Spleen (tissue), 11 donors: ENCODE measurements at regions not wholly inside any gene's neighbourhood (a gene's known extent, or its start where the extent isn't known, plus 50 kb on each side); places are given as distances from the start of the nearest gene placed in this dataset.

Experiments used
- DNase-seq: peaks from one replicate; pipeline ENCODE4 v3.0.0-alpha.2; 2020
- H3K27ac ChIP-seq, 8 donors: fragments of 200-600 bp; sonication (generic) in 7 of 8; 1 replicate in 4 of 8; 2 replicates in 4 of 8; pipeline versions ENCODE4 v1.5.0 to v1.8.0; 2016 to 2021; ENCODE audit warnings: inconsistent platforms in 4 of 8, mild to moderate bottlenecking in 4 of 8, moderate library complexity in 1 of 8
- H3K27me3 ChIP-seq, 7 donors: fragments of 200-600 bp; sonication (generic) in 6 of 7; replicated peaks in 1 of 7; 1 replicate in 4 of 7; 2 replicates in 3 of 7; pipeline versions ENCODE4 v1.5.0 to v1.8.0; 2016 to 2021; ENCODE audit warnings: inconsistent platforms in 3 of 7, mild to moderate bottlenecking in 1 of 7
- H3K36me3 ChIP-seq, 6 donors: fragments of 200-600 bp; sonication (generic) in 5 of 6; 1 replicate in 4 of 6; 2 replicates in 2 of 6; pipeline versions ENCODE4 v1.5.0 to v1.8.0; 2016 to 2021; ENCODE audit warnings: inconsistent platforms in 2 of 6
- H3K4me1 ChIP-seq, 6 donors: fragments of 200-600 bp; sonication (generic) in 5 of 6; 1 replicate in 3 of 6; 2 replicates in 3 of 6; pipeline versions ENCODE4 v1.5.0 to v1.8.0; 2016 to 2021; ENCODE audit warnings: inconsistent platforms in 3 of 6
- H3K4me3 ChIP-seq, 8 donors: fragments of 200-600 bp; sonication (generic) in 7 of 8; 1 replicate in 4 of 8; 2 replicates in 4 of 8; pipeline versions ENCODE4 v1.5.0 to v1.8.0; 2016 to 2021; ENCODE audit warnings: inconsistent platforms in 4 of 8, mild to moderate bottlenecking in 4 of 8, moderate library complexity in 2 of 8
- H3K9me3 ChIP-seq, 8 donors: fragments of 200-600 bp; sonication (generic) in 7 of 8; 1 replicate in 4 of 8; 2 replicates in 4 of 8; pipeline versions ENCODE4 v1.5.0 to v1.8.0; 2016 to 2021; ENCODE audit warnings: inconsistent platforms in 4 of 8
- POLR2A ChIP-seq, 3 donors: fragments of 450-650 bp; IDR thresholded peaks; one replicate each; pipeline ENCODE4 v1.5.1; 2017; ENCODE audit warnings: antibody characterized with exemption in 3 of 3, mild to moderate bottlenecking in 1 of 3
- POLR2AphosphoS5 ChIP-seq, 3 donors: sonication (generic); formaldehyde crosslinking; IDR thresholded peaks; one replicate each; pipeline ENCODE4 v1.5.1; 2017; ENCODE audit warnings: antibody characterized with exemption in 3 of 3
- WGBS, 5 donors: extraction: QIAGEN DNeasy Blood & Tissue Kit in 3 of 5; methylation state at CpG; one replicate each; pipeline versions ENCODE4 v1.1.5 to v1.1.7; 2013 to 2018; 5-methylcytosine and 5-hydroxymethylcytosine counted together
- intact Hi-C: fragments of 100-400 bp; cut with DNase I; formaldehyde crosslinking; loops from one replicate; pipeline ENCODE4 v1.15.0; 2023; ENCODE audit warnings: low total_unique reads
- TF ChIP-seq, protein P1 (sequence below), 11 experiments: fragments of 200-600 bp in 7 of 11; fragments of 450-650 bp in 4 of 11; sonication (generic) in 4 of 11; IDR thresholded peaks in 8 of 11; conservative IDR thresholded peaks in 3 of 11; 1 replicate in 7 of 11; 2 replicates in 4 of 11; pipeline versions ENCODE4 v1.4.0 to v1.8.0; 2016 to 2021; ENCODE audit warnings: antibody characterized with exemption in 11 of 11, inconsistent platforms in 4 of 11, mild to moderate bottlenecking in 1 of 11
- donor health status: healthy with polysubstance abuse.
- donor health status: DM: no; HTN: no; CAD: no; lungs with moderate emphysema.
- donor health status: DM: no; HTN: no; CAD: no.
- donor health status: Bipolar disorder and iron deficiency.
- donor health status: healthy.
- donor health status: DM: no; HTN: no; CAD: no.
- donor health status: DM: yes; HTN: yes; CAD: no.

DNA sequence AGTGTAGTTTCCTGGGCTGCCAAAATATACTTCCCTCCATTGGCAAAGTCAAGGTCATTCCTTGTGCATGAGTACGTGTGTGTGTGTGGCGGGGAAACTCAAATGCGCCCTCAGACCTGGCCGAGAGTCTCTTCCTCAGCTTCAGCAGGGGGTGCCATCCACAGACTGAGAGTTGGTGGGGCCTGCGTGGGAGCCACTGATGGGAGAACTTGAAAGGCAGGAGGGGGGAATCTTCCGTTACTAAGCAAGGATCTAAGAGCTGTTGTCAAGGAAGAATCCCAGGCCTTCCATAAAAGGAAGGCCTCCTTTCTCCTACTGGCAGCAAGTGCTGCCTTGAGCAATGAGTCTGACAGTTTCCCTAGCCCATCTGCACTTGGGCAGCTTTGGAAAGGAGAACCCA, 274.9 kb downstream of the EMP1 start:
- H3K4me3 ChIP-seq, result no peak overlapping the region
- H3K36me3 ChIP-seq, result no peaks in the 10 kb centered on the region
- WGBS, 5 donors, result 70 to 89% (median 83%) methylated on average over 6 of the region's 6 CpGs
- no peaks in the 10 kb centered on the region for H3K9me3 ChIP-seq
- H3K27ac ChIP-seq, result no peak overlapping the region
- TF ChIP-seq POLR2AphosphoS5 (IDR thresholded peaks at IDR 0.05) (no peak), POLR2A (IDR thresholded peaks at IDR 0.05) (no peak)
- intact Hi-C loops, result no loop called here
- H3K27me3 ChIP-seq, result peaks cover 0 to 9% (median 0%) of the 10 kb centered on the region in 7 donors
- no peak for DNase-seq
- H3K4me1 ChIP-seq, result no peaks in the 10 kb centered on the region

DNA sequence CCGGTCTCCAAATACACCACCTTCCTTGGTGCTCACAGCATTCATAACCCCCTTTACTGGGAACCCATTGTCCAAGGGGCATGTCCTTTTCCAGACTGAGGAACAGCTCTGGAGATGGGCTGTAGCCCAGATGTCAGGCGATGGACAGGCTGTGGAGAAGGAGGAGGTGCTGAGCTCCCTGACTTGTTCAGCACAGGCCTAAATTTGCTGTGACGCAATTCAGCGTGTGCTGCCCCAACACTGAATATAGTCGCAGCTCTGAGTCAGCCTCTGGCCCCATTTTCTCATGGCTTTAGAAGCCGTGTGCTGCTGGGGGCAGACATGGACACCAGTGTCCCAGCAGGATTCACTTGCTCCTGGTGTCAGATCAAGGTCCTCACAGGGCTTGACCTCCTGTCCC, 269.1 kb downstream of the EMP1 start:
- intact Hi-C loops, result no loop called here
- Histone ChIP-seq H3K9me3 (no peaks in the 10 kb centered on the region), H3K4me3 (no peak overlapping the region), H3K4me1 (no peaks in the 10 kb centered on the region), H3K36me3 (no peaks in the 10 kb centered on the region), H3K27me3 (no peaks in the 10 kb centered on the region), H3K27ac (no peak overlapping the region)
- 72 to 88% (median 85%) methylated on average over 6 of the region's 6 CpGs for WGBS, 5 donors
- no peak for DNase-seq
- no peak for TF ChIP-seq POLR2A (IDR thresholded peaks at IDR 0.05)
- TF ChIP-seq POLR2AphosphoS5 (IDR thresholded peaks at IDR 0.05), result no peak
- TF ChIP-seq, protein P1, sequence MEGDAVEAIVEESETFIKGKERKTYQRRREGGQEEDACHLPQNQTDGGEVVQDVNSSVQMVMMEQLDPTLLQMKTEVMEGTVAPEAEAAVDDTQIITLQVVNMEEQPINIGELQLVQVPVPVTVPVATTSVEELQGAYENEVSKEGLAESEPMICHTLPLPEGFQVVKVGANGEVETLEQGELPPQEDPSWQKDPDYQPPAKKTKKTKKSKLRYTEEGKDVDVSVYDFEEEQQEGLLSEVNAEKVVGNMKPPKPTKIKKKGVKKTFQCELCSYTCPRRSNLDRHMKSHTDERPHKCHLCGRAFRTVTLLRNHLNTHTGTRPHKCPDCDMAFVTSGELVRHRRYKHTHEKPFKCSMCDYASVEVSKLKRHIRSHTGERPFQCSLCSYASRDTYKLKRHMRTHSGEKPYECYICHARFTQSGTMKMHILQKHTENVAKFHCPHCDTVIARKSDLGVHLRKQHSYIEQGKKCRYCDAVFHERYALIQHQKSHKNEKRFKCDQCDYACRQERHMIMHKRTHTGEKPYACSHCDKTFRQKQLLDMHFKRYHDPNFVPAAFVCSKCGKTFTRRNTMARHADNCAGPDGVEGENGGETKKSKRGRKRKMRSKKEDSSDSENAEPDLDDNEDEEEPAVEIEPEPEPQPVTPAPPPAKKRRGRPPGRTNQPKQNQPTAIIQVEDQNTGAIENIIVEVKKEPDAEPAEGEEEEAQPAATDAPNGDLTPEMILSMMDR (IDR thresholded peaks at IDR 0.05 in 8 of 11, conservative IDR thresholded peaks at IDR 0.05 in 3 of 11), result no peak

DNA sequence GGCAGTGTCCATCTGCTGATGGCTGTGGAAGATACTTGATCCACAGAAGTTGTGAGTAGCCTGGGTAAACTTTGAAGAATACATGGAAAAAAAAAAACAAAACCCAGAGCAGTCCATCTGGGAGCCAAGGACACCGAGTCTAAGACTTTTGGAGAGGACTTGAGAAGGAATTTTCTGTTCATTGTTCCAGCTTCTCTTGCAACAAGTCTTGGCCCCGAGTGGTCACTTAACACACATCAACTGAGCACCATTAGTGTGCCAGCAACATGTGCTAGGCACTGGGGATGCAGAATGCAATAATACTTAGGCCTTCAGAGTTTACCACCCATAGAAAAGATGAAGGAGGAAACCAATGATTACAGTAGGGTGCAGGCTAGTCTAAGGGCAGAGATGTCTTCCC, 266.7 kb downstream of the EMP1 start:
- Histone ChIP-seq H3K4me3 (no peak overlapping the region), H3K9me3 (no peaks in the 10 kb centered on the region), H3K4me1 (no peaks in the 10 kb centered on the region), H3K27ac (no peak overlapping the region), H3K27me3 (no peaks in the 10 kb centered on the region), H3K36me3 (no peaks in the 10 kb centered on the region)
- 67 to 83% (median 76%) methylated on average over 2 of the region's 2 CpGs for WGBS, 5 donors
- TF ChIP-seq, protein P1 (IDR thresholded peaks at IDR 0.05 in 8 of 11, conservative IDR thresholded peaks at IDR 0.05 in 3 of 11), result no peak
- TF ChIP-seq POLR2A (IDR thresholded peaks at IDR 0.05) (no peak), POLR2AphosphoS5 (IDR thresholded peaks at IDR 0.05) (no peak)
- intact Hi-C loops, result no loop called here
- DNase-seq, result no peak

DNA sequence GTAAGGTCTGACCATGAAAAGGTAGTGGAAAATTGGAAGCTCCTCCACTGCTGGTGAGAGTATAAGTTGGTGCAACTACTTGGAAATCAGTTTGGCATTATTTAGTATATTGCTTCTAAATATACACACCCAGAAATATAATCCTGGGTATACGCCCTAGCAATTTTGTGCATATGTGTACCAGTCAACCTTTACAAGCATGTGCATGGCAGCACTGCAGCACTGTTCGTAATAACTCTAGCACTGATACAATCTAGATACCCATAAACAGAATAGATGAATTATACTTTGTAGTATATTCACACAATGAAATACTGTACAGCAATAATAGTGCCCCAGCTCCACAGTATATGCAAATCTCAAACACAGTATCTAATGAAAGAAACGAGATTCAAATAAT, 265.9 kb downstream of the EMP1 start:
- Histone ChIP-seq H3K4me1 (no peaks in the 10 kb centered on the region), H3K36me3 (no peaks in the 10 kb centered on the region), H3K27ac (no peak overlapping the region), H3K27me3 (no peaks in the 10 kb centered on the region), H3K4me3 (no peak overlapping the region), H3K9me3 (no peaks in the 10 kb centered on the region)
- no peak for TF ChIP-seq POLR2A (IDR thresholded peaks at IDR 0.05)
- TF ChIP-seq POLR2AphosphoS5 (IDR thresholded peaks at IDR 0.05), result no peak
- WGBS, 5 donors, result 81 to 90% (median 86%) methylated on average over 3 of the region's 3 CpGs
- no peak for DNase-seq
- intact Hi-C loops, result no loop called here

DNA sequence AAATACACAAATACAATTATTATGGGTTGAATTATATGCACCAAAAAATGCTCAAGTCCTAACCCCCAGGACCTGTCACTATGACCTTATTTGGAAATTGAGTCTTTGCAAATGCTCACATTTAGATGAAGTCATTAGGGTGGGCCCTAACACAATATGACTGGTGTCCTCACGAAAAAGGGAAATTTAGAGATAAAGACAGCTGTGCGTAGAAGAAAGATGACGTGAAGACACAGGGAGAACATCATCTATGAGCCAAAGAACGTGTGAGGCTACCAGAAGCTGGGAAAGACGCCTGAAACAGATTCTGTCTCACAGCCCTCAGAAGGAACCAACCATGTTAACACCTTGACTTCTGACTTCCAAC, 259.2 kb downstream of the EMP1 start:
- no peaks in the 10 kb centered on the region for H3K36me3 ChIP-seq
- no peaks in the 10 kb centered on the region for H3K9me3 ChIP-seq
- no peak for TF ChIP-seq POLR2A (IDR thresholded peaks at IDR 0.05)
- TF ChIP-seq POLR2AphosphoS5 (IDR thresholded peaks at IDR 0.05), result no peak
- TF ChIP-seq, protein P1 (IDR thresholded peaks at IDR 0.05 in 8 of 11, conservative IDR thresholded peaks at IDR 0.05 in 3 of 11), result no peak
- no peak for DNase-seq
- no peaks in the 10 kb centered on the region for H3K27me3 ChIP-seq
- 78 to 84% (median 78%) methylated on average over 5 of the region's 5 CpGs for WGBS, 5 donors
- intact Hi-C loops, result no loop called here
- H3K27ac ChIP-seq, result no peak overlapping the region
- H3K4me1 ChIP-seq, result no peaks in the 10 kb centered on the region
- H3K4me3 ChIP-seq, result no peak overlapping the region
